ENCODE measurements at regions not wholly inside any gene's neighbourhood (a gene's known extent, or its start where the extent isn't known, plus 50 kb on each side); places are given as distances from the start of the nearest gene placed in this dataset.

- TF ChIP-seq EZH2 (IDR thresholded peaks at IDR 0.05) (no peak), POLR2AphosphoS5 (IDR thresholded peaks at IDR 0.05; ENCODE audit: borderline replicate concordance, low read depth, low read length) (no peak)
These were observed 87.6 kb upstream of the GNAI1 start for GRCh38 chr7:80047032-80047431.
